ENCODE measurements at regions not wholly inside any gene's neighbourhood (a gene's known extent, or its start where the extent isn't known, plus 50 kb on each side); places are given as distances from the start of the nearest gene placed in this dataset.
A peak's percentile ranks its signal among the peaks of the same experiment; 100 is the strongest.

DNA sequence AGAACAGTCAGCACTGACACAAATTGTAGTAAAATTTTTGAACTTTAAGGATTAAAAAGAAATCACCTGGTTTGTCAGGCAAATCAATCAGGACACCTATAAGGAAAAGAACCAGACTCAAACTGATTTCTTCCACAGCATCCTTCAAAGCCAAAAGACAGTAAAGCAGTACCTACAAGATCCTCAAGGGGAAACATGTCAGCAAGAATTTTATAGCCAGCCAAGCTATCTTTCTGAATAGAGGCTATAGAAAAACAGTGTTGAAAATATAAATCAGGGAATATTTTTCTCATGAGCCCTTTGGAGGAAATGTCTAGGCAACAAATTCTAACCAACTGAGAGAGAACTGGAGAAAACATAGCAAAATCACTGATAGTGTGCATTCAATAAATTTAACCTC is 301.4 kb upstream of the UBE2E2 start:
- DNase-seq (ENCODE audit: missing footprints) (no peak), ATAC-seq (no peak)
- intact Hi-C loops (cut with DNase I), result no loop called here

DNA sequence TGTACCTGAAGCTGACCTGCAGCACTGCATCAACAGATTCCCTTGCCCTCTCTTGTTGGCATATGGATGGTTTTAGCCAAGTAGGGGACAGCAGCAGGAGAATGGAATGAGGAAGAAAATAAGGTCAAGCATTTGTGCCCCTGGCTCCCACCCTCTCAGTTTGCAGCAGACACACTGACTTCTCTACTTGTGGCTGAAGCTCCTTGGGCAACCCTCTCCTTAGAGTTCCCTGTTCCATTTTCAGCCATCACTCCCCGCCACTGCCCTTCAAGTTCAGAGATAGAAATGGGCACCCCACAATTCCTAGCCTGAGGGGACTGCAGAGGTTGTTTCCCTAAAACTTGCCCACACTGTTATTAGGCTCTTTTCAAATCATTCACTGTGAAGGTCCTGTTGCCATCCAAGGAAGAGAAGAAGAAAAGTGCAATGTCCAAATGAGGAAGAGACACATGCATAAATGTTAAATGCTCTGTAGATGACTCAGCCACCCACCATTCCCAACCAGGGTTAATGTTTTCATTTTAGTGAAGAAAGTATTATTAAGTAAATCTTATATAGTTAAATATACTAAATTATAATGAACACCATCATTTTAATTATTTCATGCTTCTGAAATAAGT is 295.9 kb upstream of the UBE2E2 start:
- intact Hi-C loops (cut with DNase I), result no loop called here
- DNase-seq (ENCODE audit: missing footprints) (no peak), ATAC-seq (no peak)

DNA sequence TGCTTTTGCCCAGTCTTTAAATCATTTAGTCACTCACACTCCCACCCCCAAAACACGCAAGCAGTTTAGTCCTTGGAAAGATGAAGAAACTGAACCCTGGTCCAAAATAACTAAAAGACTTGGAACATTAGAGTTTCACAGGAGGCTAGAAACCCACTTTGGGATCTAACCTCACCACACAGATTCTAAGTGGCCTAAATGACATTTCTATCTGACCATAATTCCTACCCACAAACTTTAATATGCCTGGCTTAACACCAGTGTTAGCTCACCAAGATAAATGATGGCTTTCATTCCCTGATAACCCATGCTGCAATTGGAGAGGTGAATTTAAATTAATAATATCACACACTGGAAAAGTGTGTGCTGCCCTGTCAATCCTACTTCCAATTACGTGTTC is 295.3 kb upstream of the UBE2E2 start:
- ATAC-seq, result no peak

DNA sequence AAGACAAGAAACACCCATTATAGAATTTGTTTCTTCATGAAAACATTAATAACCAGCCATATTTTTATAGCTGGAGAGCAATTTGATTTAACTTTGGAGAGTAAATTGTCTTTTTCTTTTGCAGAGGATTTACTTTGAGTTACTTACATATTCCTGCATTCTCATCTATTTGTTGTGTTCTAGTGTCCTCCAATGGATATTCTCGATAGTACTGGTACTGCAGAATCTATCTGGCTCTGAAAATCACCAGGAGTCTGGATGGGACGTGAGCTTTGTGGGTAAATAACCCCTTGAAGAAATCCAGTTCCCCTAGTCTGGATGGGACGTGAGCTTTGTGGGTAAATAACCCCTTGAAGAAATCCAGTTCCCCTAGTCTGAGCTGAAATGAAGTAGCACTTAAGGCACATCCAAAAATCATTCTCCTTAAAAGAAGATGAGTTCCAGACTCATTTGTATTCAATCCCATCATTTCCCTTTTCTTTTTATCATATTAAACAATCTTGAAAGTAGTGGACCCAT is 294.1 kb upstream of the UBE2E2 start:
- intact Hi-C loops (cut with DNase I), result no loop called here
- ATAC-seq, result no peak

More for the DNA sequence above, 295.3 kb upstream of the UBE2E2 start:
- intact Hi-C loops (cut with DNase I), result no loop called here
- no peak for DNase-seq (ENCODE audit: missing footprints)

DNA sequence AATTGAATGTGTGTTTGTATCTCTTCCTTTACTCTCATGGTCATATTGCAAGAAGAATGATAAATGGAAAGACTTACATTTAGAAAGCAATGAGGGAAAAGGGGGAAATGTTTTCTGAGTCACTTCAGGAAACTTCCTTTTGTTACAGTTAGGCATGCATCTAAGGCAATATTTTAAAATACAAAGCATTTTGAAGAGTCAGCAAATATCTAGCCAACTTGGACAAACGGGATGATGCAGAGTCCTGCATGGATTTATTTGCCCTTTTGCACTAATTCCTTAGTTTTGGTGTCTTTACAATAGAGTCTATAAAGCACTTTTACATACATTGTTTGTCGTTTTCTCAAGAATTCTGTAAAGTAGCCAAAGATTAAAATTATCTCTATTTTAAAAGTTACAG is 286.2 kb upstream of the UBE2E2 start:
- intact Hi-C loops (cut with DNase I), result no loop called here
- no peak for ATAC-seq
- DNase-seq (ENCODE audit: missing footprints), result no peak

More for the DNA sequence above, 294.1 kb upstream of the UBE2E2 start:
- DNase-seq (ENCODE audit: missing footprints), result no peak

DNA sequence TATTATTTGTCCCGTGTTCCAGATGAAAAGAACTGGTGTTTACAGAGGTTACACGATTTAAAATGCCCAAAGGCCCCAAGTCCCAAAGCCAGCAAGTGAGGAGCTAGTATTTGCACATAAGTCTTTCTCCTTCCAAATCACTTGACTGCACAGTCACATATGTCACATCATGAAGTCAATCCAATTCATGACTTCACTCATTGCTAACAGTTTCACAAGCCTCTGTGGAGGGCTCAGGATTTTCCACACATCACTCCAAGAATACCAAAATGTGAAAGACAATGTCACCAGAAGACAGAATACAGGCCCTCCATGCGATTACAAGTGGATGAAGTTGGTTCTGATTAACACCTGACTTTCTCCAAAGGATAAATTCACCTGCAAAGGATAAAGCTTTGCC is 283.1 kb upstream of the UBE2E2 start:
- intact Hi-C loops (cut with DNase I), result no loop called here
- DNase-seq (ENCODE audit: missing footprints) (no peak), ATAC-seq (no peak)

DNA sequence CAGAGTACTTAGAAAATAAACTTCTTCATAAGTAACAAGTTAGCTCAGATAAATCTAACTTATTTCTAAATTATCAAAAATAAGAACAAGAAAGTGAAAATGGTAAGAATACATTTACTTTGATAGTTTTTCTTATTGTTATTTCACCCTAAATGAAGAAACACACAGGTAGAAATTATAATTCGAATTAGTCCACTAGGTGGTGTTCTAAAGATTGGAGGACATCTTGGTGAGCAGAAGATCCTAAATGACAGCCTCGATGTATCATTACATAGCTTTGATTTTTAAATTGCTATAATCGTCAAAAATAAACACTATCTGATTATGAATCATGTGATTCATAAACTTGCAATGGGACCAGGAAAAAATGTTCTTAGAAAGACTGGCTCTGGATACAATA is 280.8 kb upstream of the UBE2E2 start:
- intact Hi-C loops (cut with DNase I), result no loop called here
- ATAC-seq (no peak), DNase-seq (ENCODE audit: missing footprints) (no peak)

DNA sequence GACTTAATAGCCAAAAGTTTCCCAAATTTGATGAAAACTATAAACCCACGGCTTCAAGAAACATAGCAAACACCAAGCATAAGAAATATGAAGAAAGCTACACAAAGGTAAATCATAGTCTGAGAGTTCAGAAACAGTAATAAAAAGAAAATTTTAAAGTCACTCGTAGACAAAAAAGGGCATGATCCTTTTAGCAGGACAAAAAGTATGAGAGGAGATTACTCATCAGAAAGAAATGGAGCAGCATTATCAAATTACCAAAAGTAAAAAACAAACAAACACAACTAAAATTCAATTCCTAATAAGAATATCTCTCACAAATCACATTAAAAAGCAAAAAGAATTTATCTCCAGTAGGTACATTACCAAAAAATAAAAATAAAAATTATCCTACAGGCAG is 279.4 kb upstream of the UBE2E2 start:
- no peak for ATAC-seq
- intact Hi-C loops (cut with DNase I), result no loop called here
- no peak for DNase-seq (ENCODE audit: missing footprints)

DNA sequence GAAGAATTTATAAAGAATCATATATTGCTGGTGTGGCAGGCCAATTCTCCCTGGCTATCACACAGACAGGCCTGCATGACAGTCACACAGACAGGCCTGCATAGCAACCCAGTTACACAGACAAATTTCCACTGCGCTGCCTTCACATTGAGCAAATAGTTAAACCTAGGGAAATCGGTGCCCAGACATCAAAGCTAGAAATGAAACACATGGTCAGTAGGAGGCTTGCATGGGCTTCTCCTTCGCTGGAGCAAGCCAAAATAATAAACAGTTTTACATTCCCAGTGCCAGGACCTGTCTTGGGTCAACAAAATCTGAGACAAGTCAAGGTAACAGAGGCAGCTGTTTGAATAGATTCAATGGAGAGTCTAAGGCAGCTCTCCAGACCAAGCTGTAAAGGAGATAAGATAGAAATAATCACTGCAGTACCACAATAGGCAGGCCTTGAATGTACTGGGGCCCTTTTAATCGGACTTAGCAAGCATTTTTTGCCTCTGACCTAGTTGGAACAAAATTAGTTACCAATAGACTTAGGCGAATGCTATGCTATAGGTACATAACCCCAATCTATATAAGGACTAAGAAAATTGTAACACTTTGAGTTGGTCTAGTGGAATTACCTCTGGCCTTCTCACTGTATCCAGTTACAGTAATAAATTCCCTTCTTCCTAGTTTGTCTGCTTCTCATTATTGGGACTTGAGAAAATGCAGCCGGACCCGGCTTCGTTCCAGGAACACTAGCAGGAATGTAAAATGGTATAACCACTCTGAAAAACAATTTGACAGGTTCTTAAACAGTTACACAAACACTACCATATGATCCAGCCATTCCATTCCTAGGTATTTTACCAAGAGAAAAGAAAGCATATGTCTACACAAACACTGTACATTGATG is 274.7 kb upstream of the UBE2E2 start:
- ATAC-seq (no peak), DNase-seq (ENCODE audit: missing footprints) (no peak)
- intact Hi-C loops (cut with DNase I), result no loop called here

DNA sequence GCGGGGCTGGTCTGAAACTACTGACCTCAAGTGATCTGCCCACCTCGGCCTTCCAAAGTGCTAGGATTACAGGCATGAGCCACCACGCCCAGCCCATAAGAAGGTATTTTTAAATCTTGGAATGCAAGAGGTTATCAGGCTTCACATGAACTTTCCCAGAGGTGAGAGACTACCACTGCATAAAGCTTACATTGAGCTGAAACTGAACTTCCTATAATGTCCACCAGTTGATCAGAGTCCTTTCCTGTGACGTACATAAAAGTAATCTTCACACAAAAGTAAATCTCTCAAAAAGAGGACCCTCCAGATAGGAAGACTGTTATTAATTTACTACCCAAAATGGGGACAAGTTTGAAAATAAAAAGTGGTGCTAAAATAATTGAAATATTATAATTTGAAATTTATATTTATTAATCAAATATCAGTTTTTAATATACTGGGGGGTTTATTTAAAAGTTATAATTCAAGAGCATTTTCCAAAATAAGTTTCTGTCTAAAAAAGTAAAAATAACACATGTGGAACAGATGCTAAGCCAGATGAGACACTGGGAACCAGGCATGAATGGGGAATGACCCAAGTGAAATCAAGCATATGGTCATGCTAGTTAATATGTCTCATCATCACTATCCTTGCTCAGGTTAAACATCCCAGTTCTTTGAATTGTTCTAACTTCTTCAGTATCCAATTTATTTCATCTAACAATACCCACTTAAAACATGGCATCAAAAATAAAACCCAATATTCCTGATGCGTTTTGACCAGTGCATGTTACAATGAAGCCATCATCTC is 269.9 kb upstream of the UBE2E2 start:
- DNase-seq (ENCODE audit: missing footprints) (no peak), ATAC-seq (no peak)
- intact Hi-C loops (cut with DNase I), result no loop called here

DNA sequence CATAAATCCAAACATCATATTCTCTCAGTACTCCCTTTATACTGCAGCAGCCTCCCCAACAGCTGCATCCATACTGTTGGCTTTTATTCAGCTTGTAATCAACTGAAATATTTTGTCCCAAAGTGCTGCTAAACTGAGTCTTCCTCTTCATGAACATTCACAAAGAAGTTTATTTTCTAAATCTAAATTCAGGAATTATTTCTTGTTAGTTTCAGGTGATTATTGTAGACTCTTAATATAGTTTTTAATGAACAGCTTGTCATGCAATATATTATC is 269.3 kb upstream of the UBE2E2 start:
- ATAC-seq (no peak), DNase-seq (ENCODE audit: missing footprints) (no peak)
- intact Hi-C loops (cut with DNase I), result no loop called here

DNA sequence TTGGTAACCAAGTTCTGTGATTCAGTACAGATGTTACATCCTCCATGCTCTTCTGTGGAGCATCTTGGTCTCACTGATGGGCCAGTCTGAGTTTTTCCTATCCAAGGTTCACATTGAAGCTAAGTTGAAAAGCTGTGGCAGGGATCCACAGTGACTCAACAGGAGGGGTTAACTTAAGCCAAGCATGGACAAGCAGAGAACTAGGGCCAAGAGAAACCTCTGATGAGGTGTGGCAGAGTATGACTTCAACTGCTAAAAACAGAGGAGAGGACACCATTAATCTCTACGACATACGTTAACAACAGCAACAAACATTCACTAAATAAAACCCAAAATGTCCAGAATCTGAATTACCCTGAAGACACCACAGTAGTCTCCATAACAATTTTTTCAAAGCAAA is 268.1 kb upstream of the UBE2E2 start:
- ATAC-seq, result peak; percentile 44
- intact Hi-C loops (cut with DNase I), result no loop called here
- no peak for DNase-seq (ENCODE audit: missing footprints)

DNA sequence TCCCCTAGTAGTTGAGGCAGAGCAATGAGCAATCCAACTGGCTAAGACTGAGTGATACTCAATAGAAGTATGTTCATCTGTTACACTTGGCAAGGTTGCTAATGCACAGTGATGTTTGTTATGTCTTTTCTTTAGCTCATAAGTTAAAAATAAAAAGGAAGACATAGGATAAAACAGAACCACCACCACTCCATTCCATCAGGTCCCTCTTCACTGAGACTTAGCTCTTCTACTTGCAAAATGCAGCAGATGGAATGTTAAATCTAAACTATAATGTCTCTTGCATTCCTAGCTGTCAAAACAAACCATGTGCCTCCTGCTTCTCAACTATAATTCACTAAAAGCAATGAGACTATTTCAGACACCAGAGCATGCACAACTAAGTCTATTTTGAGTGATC is 265.6 kb upstream of the UBE2E2 start:
- DNase-seq (ENCODE audit: missing footprints) (no peak), ATAC-seq (no peak)
- intact Hi-C loops (cut with DNase I), result no loop called here

DNA sequence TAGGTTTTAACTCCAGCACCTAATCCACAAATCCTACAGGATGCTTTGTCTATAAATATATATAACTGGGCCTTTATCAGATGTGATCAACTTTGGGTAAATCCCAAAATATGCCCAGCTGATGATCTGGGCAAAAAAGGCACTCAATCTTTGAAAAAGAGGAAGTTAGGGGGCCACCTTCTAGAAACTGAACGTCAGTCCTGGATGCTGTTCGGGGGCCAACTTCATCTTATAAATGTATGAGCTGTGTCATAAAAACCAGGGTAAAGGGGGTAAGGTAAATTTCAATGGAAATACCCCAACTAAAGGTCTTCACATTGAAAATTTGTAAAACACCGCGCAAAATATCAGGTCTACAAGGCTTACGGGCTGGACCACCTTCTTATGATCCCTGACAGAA is 264.4 kb upstream of the UBE2E2 start:
- no peak for DNase-seq (ENCODE audit: missing footprints)
- no peak for ATAC-seq
- intact Hi-C loops (cut with DNase I), result no loop called here

DNA sequence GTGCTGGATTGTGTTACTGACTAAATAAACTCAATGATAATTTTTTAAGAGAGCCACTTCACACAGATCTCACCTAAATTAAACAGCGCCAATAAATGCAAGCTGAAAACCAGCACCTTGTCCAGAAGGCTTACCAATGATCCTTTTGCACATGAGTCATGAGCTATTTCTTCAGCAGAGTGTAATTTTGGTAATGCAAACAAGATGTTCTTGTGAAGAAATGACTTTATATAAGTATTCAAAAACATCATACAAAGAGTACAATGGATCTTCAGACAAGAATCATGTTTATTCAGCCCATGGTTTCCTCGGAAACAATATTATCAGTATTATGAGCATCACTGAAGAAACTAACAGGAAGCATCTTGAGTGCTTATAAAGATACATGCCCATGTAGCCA is 263.8 kb upstream of the UBE2E2 start:
- DNase-seq (ENCODE audit: missing footprints) (no peak), ATAC-seq (no peak)
- intact Hi-C loops (cut with DNase I), result no loop called here

DNA sequence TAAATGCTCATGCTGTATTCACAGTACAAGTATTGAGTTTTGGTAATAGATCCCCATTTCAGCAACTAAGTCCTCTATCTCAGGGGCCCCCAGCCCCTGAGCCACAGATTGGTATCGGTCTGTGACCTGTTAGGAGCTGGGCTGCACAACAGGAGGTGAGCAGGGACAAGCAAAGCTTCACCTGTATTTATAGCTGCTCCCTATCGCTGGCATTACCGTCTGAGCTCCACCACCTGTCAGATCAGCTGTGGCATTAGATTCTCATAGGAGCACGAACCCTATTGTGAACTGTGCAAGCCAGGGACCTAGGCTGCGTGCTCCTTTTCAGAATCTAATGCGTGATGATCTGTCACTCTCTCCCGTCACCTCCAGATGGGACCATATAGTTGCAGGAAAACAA is 262.8 kb upstream of the UBE2E2 start:
- ATAC-seq, result no peak
- no peak for DNase-seq (ENCODE audit: missing footprints)
- intact Hi-C loops (cut with DNase I), result no loop called here

DNA sequence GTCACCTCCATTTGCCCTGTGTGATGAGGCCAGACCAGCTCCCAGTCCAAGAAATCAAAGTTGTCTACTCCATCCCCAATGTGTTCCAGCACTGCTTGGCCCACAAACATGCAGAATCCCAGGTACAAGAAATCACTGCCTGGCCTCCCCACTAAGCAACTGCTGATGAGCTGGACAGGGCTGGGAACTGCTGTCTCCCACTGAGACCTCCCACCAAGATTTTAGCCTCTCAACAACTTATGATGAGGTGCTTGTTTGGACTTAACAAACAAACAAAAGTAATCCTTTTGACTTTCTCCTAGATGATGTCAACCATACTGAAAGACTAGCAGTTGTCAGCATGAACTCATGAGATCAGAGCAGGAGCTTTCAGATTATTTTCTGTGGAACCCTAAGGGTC is 260.1 kb upstream of the UBE2E2 start:
- ATAC-seq (no peak), DNase-seq (ENCODE audit: missing footprints) (no peak)
- intact Hi-C loops (cut with DNase I), result no loop called here

DNA sequence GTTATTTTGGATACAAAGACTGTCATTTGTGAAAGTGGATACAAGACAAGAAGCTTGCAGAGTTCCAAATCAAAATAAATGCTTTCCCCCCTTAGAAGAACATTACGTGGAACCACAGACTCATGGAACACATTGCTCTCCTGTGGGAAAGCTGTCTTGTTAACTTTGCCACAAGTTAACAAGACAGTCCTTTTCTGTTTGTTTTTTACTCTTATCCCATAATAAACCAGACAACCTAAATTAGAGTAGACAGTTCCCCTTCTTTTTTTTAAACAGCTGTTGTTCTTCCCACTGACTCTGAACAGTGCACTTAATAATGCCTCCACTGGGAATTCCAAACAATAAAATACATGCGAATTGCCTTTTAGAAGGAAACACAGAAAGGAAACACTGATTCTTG is 255.3 kb upstream of the UBE2E2 start:
- no peak for DNase-seq (ENCODE audit: missing footprints)
- intact Hi-C loops (cut with DNase I), result no loop called here
- no peak for ATAC-seq

DNA sequence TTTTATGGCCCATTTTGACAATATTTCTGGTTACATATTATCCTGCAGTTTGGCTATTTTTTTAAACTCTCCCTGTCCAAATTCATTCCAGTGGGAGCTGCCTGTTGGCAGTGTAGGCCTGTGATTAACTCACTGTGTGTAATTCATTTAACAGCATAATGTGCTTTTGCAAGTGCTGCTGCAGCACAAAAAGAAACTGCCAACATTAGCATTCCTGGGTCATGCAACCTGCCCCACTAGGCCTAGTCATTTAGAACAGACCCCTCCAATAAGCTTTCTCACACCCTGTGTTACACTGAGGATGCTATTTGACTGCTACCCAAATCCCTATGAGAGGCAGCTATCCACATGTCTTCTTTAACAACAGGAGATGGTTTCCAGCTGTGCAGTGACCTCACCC is 251.2 kb upstream of the UBE2E2 start:
- no peak for DNase-seq (ENCODE audit: missing footprints)
- ATAC-seq, result peak; percentile 88
- intact Hi-C loops (cut with DNase I), result no loop called here

DNA sequence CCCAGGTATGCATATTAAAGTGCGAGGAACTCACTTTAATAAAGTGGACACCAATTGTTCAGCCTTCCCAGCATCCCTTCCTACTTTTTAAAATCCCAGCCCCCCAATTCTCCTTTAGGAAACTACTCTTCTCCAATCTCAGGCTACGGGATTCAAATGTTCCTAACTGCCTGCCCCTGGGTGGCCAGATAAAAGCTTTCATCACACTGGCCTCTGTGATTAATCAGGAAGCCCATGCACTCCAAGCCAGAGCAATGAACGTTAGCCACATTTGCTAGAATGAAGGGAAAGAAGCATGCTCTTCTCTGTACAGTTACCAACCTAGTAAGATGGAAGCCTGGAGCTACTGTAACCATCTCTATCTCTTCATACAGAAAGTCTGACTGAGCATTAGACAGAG is 250.3 kb upstream of the UBE2E2 start:
- DNase-seq (ENCODE audit: missing footprints) (no peak), ATAC-seq (peak; percentile 52)
- intact Hi-C loops (cut with DNase I), result no loop called here
